GM21529 (cell line): ENCODE measurements at regions not wholly inside any gene's neighbourhood (a gene's known extent, or its start where the extent isn't known, plus 50 kb on each side); places are given as distances from the start of the nearest gene placed in this dataset.

Source experiments
- ATAC-seq: cut with Tn5 transposase; IDR thresholded peaks from one replicate; pipeline ENCODE4 v1.9.1; 2021; ENCODE audit not compliant: unreplicated experiment

GRCh38 chr1:228823200-228823599 lies 87.9 kb downstream of the RHOU start:
- no peak for ATAC-seq

- no peak for ATAC-seq
These were observed 89.1 kb downstream of the RHOU start for GRCh38 chr1:228824366-228824765.

GRCh38 chr1:228825041-228825440 lies 89.8 kb downstream of the RHOU start:
- ATAC-seq: no peak

- ATAC-seq: peak; percentile 54
These were observed 90.7 kb downstream of the RHOU start for GRCh38 chr1:228825840-228826484.

GRCh38 chr1:228827019-228827418 lies 91.7 kb downstream of the RHOU start:
- ATAC-seq: no peak

- no peak for ATAC-seq
These were observed 92.9 kb downstream of the RHOU start for GRCh38 chr1:228828151-228828550.

GRCh38 chr1:228830185-228830953 lies 95.1 kb downstream of the RHOU start:
- ATAC-seq: no peak

GRCh38 chr1:228830954-228831481 lies 95.7 kb downstream of the RHOU start:
- peak; percentile 86 for ATAC-seq

- ATAC-seq: no peak
These were observed 98.8 kb downstream of the RHOU start for GRCh38 chr1:228833911-228834688.

- no peak for ATAC-seq
These were observed 100.2 kb downstream of the RHOU start for GRCh38 chr1:228835456-228835855.

- ATAC-seq: no peak
These were observed 100.6 kb downstream of the RHOU start for GRCh38 chr1:228835911-228836310.

GRCh38 chr1:228836427-228836826 lies 101.1 kb downstream of the RHOU start:
- ATAC-seq: no peak

GRCh38 chr1:228837032-228837431 lies 101.8 kb downstream of the RHOU start:
- ATAC-seq: no peak

- no peak for ATAC-seq
These were observed 102.8 kb downstream of the RHOU start for GRCh38 chr1:228837817-228838716.

- ATAC-seq: no peak
These were observed 103.6 kb downstream of the RHOU start for GRCh38 chr1:228838717-228839500.

- no peak for ATAC-seq
These were observed 104.4 kb downstream of the RHOU start for GRCh38 chr1:228839656-228840055.

GRCh38 chr1:228841632-228842031 lies 106.4 kb downstream of the RHOU start:
- ATAC-seq: no peak

GRCh38 chr1:228842094-228842775 lies 107.0 kb downstream of the RHOU start:
- ATAC-seq: no peak

- ATAC-seq: no peak
These were observed 109.8 kb downstream of the RHOU start for GRCh38 chr1:228845101-228845500.
